CD8-positive, alpha-beta memory T cell (primary cell): ENCODE measurements at regions not wholly inside any gene's neighbourhood (a gene's known extent, or its start where the extent isn't known, plus 50 kb on each side); places are given as distances from the start of the nearest gene placed in this dataset.

ENCODE experiments used
- CTCF ChIA-PET: fragments of 350-600 bp; sonication (Branson Sonifier 250); formaldehyde crosslinking; loops from one replicate; lab custom pipeline; 2021; ENCODE audit warnings: antibody characterized with exemption; lab: Charles Lee
- POLR2A ChIA-PET: fragments of 350-600 bp; sonication (Branson Sonifier 250); formaldehyde crosslinking; loops from one replicate; lab custom pipeline; 2021; ENCODE audit warnings: antibody characterized with exemption; lab: Charles Lee
- DNase-seq, 5 donors: peaks; one replicate each; pipeline versions ENCODE4 v3.0.0 to v3.0.0-alpha.2; 2020 to 2022; ENCODE audit warnings: mixed read lengths in 1 of 5
- H3K27ac ChIP-seq: one replicate; pipeline ENCODE4 v1.7.0; 2013; ENCODE audit warnings: low read depth, mild to moderate bottlenecking, low read length, moderate library complexity
- H3K27me3 ChIP-seq: 2 replicates; pipeline ENCODE4 v1.7.0; 2013; ENCODE audit warnings: low read length, mild to moderate bottlenecking; ENCODE audit not compliant: insufficient read depth, poor library complexity, severe bottlenecking
- H3K36me3 ChIP-seq: 2 replicates; pipeline ENCODE4 v1.7.0; 2013; ENCODE audit warnings: mild to moderate bottlenecking, low read length, moderate library complexity; ENCODE audit not compliant: insufficient read depth
- H3K4me1 ChIP-seq: 2 replicates; pipeline ENCODE4 v1.7.0; 2013; ENCODE audit warnings: mild to moderate bottlenecking, low read length, moderate library complexity; ENCODE audit not compliant: insufficient read depth
- H3K4me3 ChIP-seq: 2 replicates; pipeline ENCODE4 v1.7.0; 2013; ENCODE audit warnings: mild to moderate bottlenecking, low read length
- H3K9me3 ChIP-seq: 2 replicates; pipeline ENCODE4 v1.7.0; 2013; ENCODE audit warnings: mild to moderate bottlenecking, low read length
- H3K27ac Mint-ChIP-seq, 8 donors: one replicate each; pipeline ENCODE4 v1.8.0; 2020 to 2021; ENCODE audit warnings: mixed read lengths in 8 of 8, mild to moderate bottlenecking in 6 of 8, inconsistent platforms in 3 of 8, moderate library complexity in 3 of 8
- H3K27me3 Mint-ChIP-seq, 2 donors: one replicate each; pipeline ENCODE4 v1.8.0; 2020 to 2021; ENCODE audit warnings: mixed read lengths in 2 of 2, mild to moderate bottlenecking in 1 of 2, moderate library complexity in 1 of 2
- H3K36me3 Mint-ChIP-seq, 3 donors: one replicate each; pipeline ENCODE4 v1.8.0; 2020 to 2021; ENCODE audit warnings: mixed read lengths in 3 of 3, inconsistent platforms in 1 of 3, mild to moderate bottlenecking in 1 of 3
- H3K4me1 Mint-ChIP-seq, 3 donors: one replicate each; pipeline ENCODE4 v1.8.0; 2020 to 2021; ENCODE audit warnings: mixed read lengths in 3 of 3, inconsistent platforms in 1 of 3, mild to moderate bottlenecking in 1 of 3
- H3K4me3 Mint-ChIP-seq, 7 donors: one replicate each; pipeline ENCODE4 v1.8.0; 2020 to 2021; ENCODE audit warnings: mixed read lengths in 7 of 7, mild to moderate bottlenecking in 6 of 7, moderate library complexity in 4 of 7, inconsistent platforms in 2 of 7
- H3K9me3 Mint-ChIP-seq, 5 donors: one replicate each; pipeline ENCODE4 v1.8.0; 2020 to 2022; ENCODE audit warnings: mixed read lengths in 5 of 5, mild to moderate bottlenecking in 3 of 5, moderate library complexity in 2 of 5, inconsistent platforms in 1 of 5

GRCh38 chr2:196353717-196354116 lies 182.3 kb upstream of the STK17B start:
- H3K27me3 ChIP-seq: no peaks in the 10 kb centered on the region
- H3K4me3 ChIP-seq: no peak overlapping the region
- no peak overlapping the region for H3K27ac ChIP-seq
- H3K9me3 Mint-ChIP-seq: peaks cover 0 to 6% (median 2%) of the 10 kb centered on the region in 5 donors
- ChIA-PET POLR2A (no interaction called here), CTCF (no interaction called here)
- peaks cover 0 to 5% (median 0%) of the 10 kb centered on the region in 3 donors for H3K36me3 Mint-ChIP-seq
- H3K9me3 ChIP-seq: no peaks in the 10 kb centered on the region
- H3K36me3 ChIP-seq: no peaks in the 10 kb centered on the region
- no peak for DNase-seq
- no peaks in the 10 kb centered on the region for H3K4me1 Mint-ChIP-seq
- H3K4me1 ChIP-seq: no peaks in the 10 kb centered on the region
- H3K27me3 Mint-ChIP-seq: peaks cover 8 to 34% of the 10 kb centered on the region in 2 donors
- H3K4me3 Mint-ChIP-seq: no peak overlapping the region
- no peak overlapping the region for H3K27ac Mint-ChIP-seq

- CTCF ChIA-PET: no interaction called here
- Histone ChIP-seq H3K4me1 (no peaks in the 10 kb centered on the region), H3K36me3 (no peaks in the 10 kb centered on the region), H3K4me3 (no peak overlapping the region), H3K27ac (no peak overlapping the region), H3K9me3 (no peaks in the 10 kb centered on the region), H3K27me3 (no peaks in the 10 kb centered on the region)
- Mint-ChIP-seq H3K4me3 (no peak overlapping the region), H3K27me3 (peaks cover 5 to 34% of the 10 kb centered on the region in 2 donors), H3K36me3 (peaks cover 0 to 5% (median 0%) of the 10 kb centered on the region in 3 donors), H3K9me3 (peaks cover 0 to 6% (median 2%) of the 10 kb centered on the region in 5 donors), H3K4me1 (no peaks in the 10 kb centered on the region), H3K27ac (no peak overlapping the region)
- no peak for DNase-seq
- POLR2A ChIA-PET: no interaction called here
Observed at GRCh38 chr2:196354186-196354585, 182.8 kb upstream of the STK17B start.

- Mint-ChIP-seq H3K4me3 (no peak overlapping the region), H3K9me3 (peaks cover 0 to 6% (median 2%) of the 10 kb centered on the region in 5 donors), H3K36me3 (peaks cover 0 to 5% (median 0%) of the 10 kb centered on the region in 3 donors), H3K27ac (no peak overlapping the region), H3K27me3 (peaks cover 5 to 40% of the 10 kb centered on the region in 2 donors), H3K4me1 (no peaks in the 10 kb centered on the region)
- CTCF ChIA-PET: no interaction called here
- H3K27me3 ChIP-seq: no peaks in the 10 kb centered on the region
- no peak overlapping the region for H3K4me3 ChIP-seq
- POLR2A ChIA-PET: no interaction called here
- H3K27ac ChIP-seq: no peak overlapping the region
- no peak for DNase-seq
- no peaks in the 10 kb centered on the region for H3K4me1 ChIP-seq
- no peaks in the 10 kb centered on the region for H3K9me3 ChIP-seq
- no peaks in the 10 kb centered on the region for H3K36me3 ChIP-seq
Observed at GRCh38 chr2:196356332-196356731, 185.0 kb upstream of the STK17B start.

- no peaks in the 10 kb centered on the region for H3K9me3 Mint-ChIP-seq
- no peaks in the 10 kb centered on the region for H3K36me3 Mint-ChIP-seq
- ChIA-PET CTCF (no interaction called here), POLR2A (no interaction called here)
- no peak overlapping the region for H3K4me3 ChIP-seq
- H3K4me3 Mint-ChIP-seq: no peak overlapping the region
- no peak for DNase-seq
- peaks cover 9 to 26% of the 10 kb centered on the region in 2 donors for H3K27me3 Mint-ChIP-seq
- no peaks in the 10 kb centered on the region for H3K4me1 ChIP-seq
- no peaks in the 10 kb centered on the region for H3K36me3 ChIP-seq
- H3K9me3 ChIP-seq: no peaks in the 10 kb centered on the region
- H3K4me1 Mint-ChIP-seq: no peaks in the 10 kb centered on the region
- H3K27ac Mint-ChIP-seq: no peak overlapping the region
- no peaks in the 10 kb centered on the region for H3K27me3 ChIP-seq
- no peak overlapping the region for H3K27ac ChIP-seq
Observed at GRCh38 chr2:196360650-196361049, 189.3 kb upstream of the STK17B start.

- Histone ChIP-seq H3K9me3 (no peaks in the 10 kb centered on the region), H3K27ac (no peak overlapping the region), H3K27me3 (no peaks in the 10 kb centered on the region), H3K4me3 (no peak overlapping the region), H3K4me1 (no peaks in the 10 kb centered on the region), H3K36me3 (no peaks in the 10 kb centered on the region)
- H3K27ac Mint-ChIP-seq: no peak overlapping the region
- ChIA-PET CTCF (no interaction called here), POLR2A (no interaction called here)
- no peaks in the 10 kb centered on the region for H3K36me3 Mint-ChIP-seq
- no peak for DNase-seq
- H3K4me3 Mint-ChIP-seq: no peak overlapping the region
- H3K9me3 Mint-ChIP-seq: no peaks in the 10 kb centered on the region
- H3K27me3 Mint-ChIP-seq: peaks cover 6 to 20% of the 10 kb centered on the region in 2 donors
- no peaks in the 10 kb centered on the region for H3K4me1 Mint-ChIP-seq
Observed at GRCh38 chr2:196361606-196362326, 190.4 kb upstream of the STK17B start.

- Histone ChIP-seq H3K27ac (no peak overlapping the region), H3K27me3 (no peaks in the 10 kb centered on the region), H3K36me3 (no peaks in the 10 kb centered on the region), H3K4me1 (no peaks in the 10 kb centered on the region), H3K9me3 (no peaks in the 10 kb centered on the region), H3K4me3 (no peak overlapping the region)
- peaks cover 3 to 12% of the 10 kb centered on the region in 2 donors for H3K27me3 Mint-ChIP-seq
- H3K4me1 Mint-ChIP-seq: no peaks in the 10 kb centered on the region
- ChIA-PET POLR2A (no interaction called here), CTCF (no interaction called here)
- no peak overlapping the region for H3K4me3 Mint-ChIP-seq
- H3K27ac Mint-ChIP-seq: no peak overlapping the region
- peaks cover 0 to 5% (median 2%) of the 10 kb centered on the region in 5 donors for H3K9me3 Mint-ChIP-seq
- H3K36me3 Mint-ChIP-seq: peaks cover 0 to 2% (median 0%) of the 10 kb centered on the region in 3 donors
- no peak for DNase-seq
Observed at GRCh38 chr2:196362973-196363549, 191.7 kb upstream of the STK17B start.

GRCh38 chr2:196365145-196365544 lies 193.8 kb upstream of the STK17B start:
- CTCF ChIA-PET: interaction anchor here (1.3 to 1.9 kb wide), 2 partner anchors 28 to 88 kb away, joined by 4 read pairs; no protein-coding TSS in a partner anchor

GRCh38 chr2:196365923-196366322 lies 194.5 kb upstream of the STK17B start:
- Mint-ChIP-seq H3K27ac (no peak overlapping the region), H3K27me3 (peaks cover 0 to 6% of the 10 kb centered on the region in 2 donors), H3K4me1 (no peaks in the 10 kb centered on the region), H3K4me3 (no peak overlapping the region), H3K9me3 (peaks cover 0 to 17% (median 10%) of the 10 kb centered on the region in 5 donors), H3K36me3 (peaks cover 0 to 8% (median 1%) of the 10 kb centered on the region in 3 donors)
- no peak for DNase-seq
- ChIA-PET CTCF (interaction anchor here (1.3 to 1.9 kb wide), 2 partner anchors 29 to 88 kb away, joined by 4 read pairs; no protein-coding TSS in a partner anchor), POLR2A (no interaction called here)
- Histone ChIP-seq H3K9me3 (no peaks in the 10 kb centered on the region), H3K4me1 (no peaks in the 10 kb centered on the region), H3K27ac (no peak overlapping the region), H3K27me3 (no peaks in the 10 kb centered on the region), H3K4me3 (no peak overlapping the region), H3K36me3 (no peaks in the 10 kb centered on the region)

More at GRCh38 chr2:196365145-196365544, 193.8 kb upstream of the STK17B start:
- Mint-ChIP-seq H3K36me3 (peaks cover 0 to 8% (median 1%) of the 10 kb centered on the region in 3 donors), H3K27me3 (peaks cover 3 to 6% of the 10 kb centered on the region in 2 donors), H3K4me1 (no peaks in the 10 kb centered on the region), H3K9me3 (peaks cover 0 to 17% (median 10%) of the 10 kb centered on the region in 5 donors), H3K4me3 (no peak overlapping the region), H3K27ac (no peak overlapping the region)
- Histone ChIP-seq H3K27me3 (no peaks in the 10 kb centered on the region), H3K4me1 (no peaks in the 10 kb centered on the region), H3K4me3 (no peak overlapping the region), H3K36me3 (no peaks in the 10 kb centered on the region), H3K9me3 (no peaks in the 10 kb centered on the region), H3K27ac (no peak overlapping the region)
- POLR2A ChIA-PET: no interaction called here
- no peak for DNase-seq
